GM19239 (cell line): ENCODE measurements at regions not wholly inside any gene's neighbourhood (a gene's known extent, or its start where the extent isn't known, plus 50 kb on each side); places are given as distances from the start of the nearest gene placed in this dataset.
"Not testable (repeated sequence)": the region's sequence is repeated elsewhere in the genome, so short reads cannot be mapped to it uniquely, and the experiment has no call there.

Source experiments
- DNase-seq: peaks from one replicate; pipeline ENCODE4 v3.0.0; 2011; ENCODE audit warnings: low spot score; ENCODE audit not compliant: insufficient read length
- FAIRE-seq: peaks from 2 replicates; lab custom pipeline; 2011; peaks lifted over from hg19 to GRCh38; lab: Jason Lieb, UNC

GRCh38 chr6:28618898-28619555, 93.3 kb downstream of the GPX5 start:
- DNase-seq (no peak), FAIRE-seq (no peak)

GRCh38 chr6:28621268-28621667, 95.6 kb downstream of the GPX5 start:
- FAIRE-seq, DNase-seq: not testable (repeated sequence)

GRCh38 chr6:28623242-28623641, 97.6 kb downstream of the GPX5 start:
- not testable (repeated sequence) for DNase-seq, FAIRE-seq

- not testable (repeated sequence) for FAIRE-seq, DNase-seq
These were observed 100.7 kb downstream of the GPX5 start for GRCh38 chr6:28626386-28626785.

GRCh38 chr6:28632326-28632851, 106.7 kb downstream of the GPX5 start:
- FAIRE-seq (no peak), DNase-seq (no peak)

- FAIRE-seq (no peak), DNase-seq (no peak)
These were observed 107.9 kb downstream of the GPX5 start for GRCh38 chr6:28633445-28634215.

GRCh38 chr6:28634411-28634760, 108.7 kb downstream of the GPX5 start:
- FAIRE-seq (peak; percentile 31), DNase-seq (no peak)

GRCh38 chr6:28634761-28635546, 109.3 kb downstream of the GPX5 start:
- FAIRE-seq = no peak
- no peak for DNase-seq

- no peak for FAIRE-seq
- DNase-seq = no peak
These were observed 110.0 kb downstream of the GPX5 start for GRCh38 chr6:28635547-28636158.

- no peak for FAIRE-seq
- no peak for DNase-seq
These were observed 113.2 kb downstream of the GPX5 start for GRCh38 chr6:28638787-28639430.

- not testable (repeated sequence) for FAIRE-seq, DNase-seq
These were observed 114.0 kb downstream of the GPX5 start for GRCh38 chr6:28639445-28640290.

GRCh38 chr6:28643017-28643740, 117.5 kb downstream of the GPX5 start:
- no peak for DNase-seq
- FAIRE-seq = no peak

GRCh38 chr6:28646650-28647049, 121.0 kb downstream of the GPX5 start:
- FAIRE-seq (no peak), DNase-seq (no peak)

GRCh38 chr6:28648035-28648877, 122.6 kb downstream of the GPX5 start:
- no peak for DNase-seq
- peak; percentile 89 for FAIRE-seq

- no peak for FAIRE-seq
- DNase-seq = no peak
These were observed 123.2 kb downstream of the GPX5 start for GRCh38 chr6:28648878-28649375.

- FAIRE-seq (no peak), DNase-seq (no peak)
These were observed 125.5 kb downstream of the GPX5 start for GRCh38 chr6:28651161-28651560.

- DNase-seq (no peak), FAIRE-seq (no peak)
These were observed 128.2 kb downstream of the GPX5 start for GRCh38 chr6:28653876-28654275.
